IPS-NIHi11 (cell line): ENCODE measurements at regions not wholly inside any gene's neighbourhood (a gene's known extent, or its start where the extent isn't known, plus 50 kb on each side); places are given as distances from the start of the nearest gene placed in this dataset.
"Not testable (repeated sequence)": the region's sequence is repeated elsewhere in the genome, so short reads cannot be mapped to it uniquely, and the experiment has no call there.

Source experiments
- DNase-seq: peaks from one replicate; pipeline ENCODE4 v3.0.0; 2012; ENCODE audit warnings: mixed read lengths, low spot score

DNA sequence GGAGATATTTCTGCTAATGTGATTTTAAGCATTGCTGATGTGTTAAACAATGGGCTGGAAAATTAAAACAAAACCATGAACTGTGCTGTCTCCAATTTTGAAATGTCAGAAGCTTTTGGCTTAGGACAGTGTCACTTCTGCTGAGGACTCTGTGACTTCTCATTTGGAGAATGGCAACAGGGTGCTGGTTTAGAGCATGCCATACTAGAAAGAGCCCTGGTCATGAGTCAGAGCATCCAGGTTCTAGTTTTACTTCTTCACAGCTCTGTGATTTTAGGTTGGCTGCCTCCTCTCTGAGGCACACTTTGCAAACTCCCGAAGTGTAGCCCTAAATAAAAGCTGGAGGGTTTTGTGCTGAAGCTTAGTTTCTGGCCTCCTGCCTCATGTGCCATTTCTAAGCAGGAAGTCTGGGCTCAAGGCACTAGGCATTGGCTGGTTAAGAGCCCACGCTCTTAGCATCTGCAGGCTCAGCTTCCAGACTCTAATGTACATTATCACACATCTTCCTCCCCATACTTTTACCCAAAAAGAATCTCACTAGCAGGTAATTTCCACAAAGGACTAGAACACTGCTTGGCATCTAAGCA lies 193.8 kb downstream of the CNTN3 start:
- DNase-seq = no peak

- DNase-seq = peak; percentile 63
These were observed 198.7 kb downstream of the CNTN3 start for GRCh38 chr3:74415731-74416130.

- no peak for DNase-seq
These were observed 200.8 kb downstream of the CNTN3 start for GRCh38 chr3:74413547-74414241.

GRCh38 chr3:74410276-74410941 lies 204.1 kb downstream of the CNTN3 start:
- no peak for DNase-seq

DNA sequence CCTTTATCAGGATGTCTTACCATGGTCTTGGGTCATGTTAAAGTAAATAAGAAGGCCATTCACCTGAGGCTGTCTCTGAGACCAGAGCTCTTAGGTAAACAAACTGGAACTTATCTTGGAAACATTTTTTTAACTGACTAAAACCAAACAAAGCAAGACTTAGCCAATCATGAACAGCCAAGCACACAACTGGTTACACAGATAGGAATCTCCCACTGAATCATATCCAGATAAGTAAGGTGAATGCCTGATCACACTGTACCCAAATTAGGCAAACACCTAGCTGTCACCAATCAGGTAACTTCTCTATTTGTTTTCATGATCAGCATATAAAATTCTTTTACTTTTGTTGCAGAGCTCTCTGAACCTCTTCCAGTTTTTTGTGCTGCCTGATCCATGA lies 205.4 kb downstream of the CNTN3 start:
- DNase-seq = no peak

GRCh38 chr3:74403307-74403706 lies 211.2 kb downstream of the CNTN3 start:
- no peak for DNase-seq

GRCh38 chr3:74402821-74403220 lies 211.6 kb downstream of the CNTN3 start:
- DNase-seq = no peak

DNA sequence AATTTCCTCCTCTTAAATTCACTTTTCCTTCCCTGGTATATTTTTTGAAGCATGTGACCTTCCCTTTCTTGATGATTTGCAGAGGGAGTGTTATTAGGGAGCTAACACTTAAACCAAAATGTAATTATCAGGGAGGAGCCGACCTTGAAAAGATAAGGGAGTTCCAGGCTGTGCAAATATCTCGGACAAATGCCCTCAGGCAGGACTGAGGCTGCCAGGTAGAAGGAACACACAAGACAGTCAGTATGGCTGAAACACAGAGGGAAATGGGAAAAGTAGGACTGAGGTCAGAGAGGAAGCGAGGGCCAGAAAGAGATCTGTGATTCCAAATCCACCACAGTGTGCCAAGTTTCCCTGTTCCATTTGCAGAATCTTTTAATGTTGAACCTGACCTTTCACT lies 221.0 kb downstream of the CNTN3 start:
- DNase-seq = no peak

DNA sequence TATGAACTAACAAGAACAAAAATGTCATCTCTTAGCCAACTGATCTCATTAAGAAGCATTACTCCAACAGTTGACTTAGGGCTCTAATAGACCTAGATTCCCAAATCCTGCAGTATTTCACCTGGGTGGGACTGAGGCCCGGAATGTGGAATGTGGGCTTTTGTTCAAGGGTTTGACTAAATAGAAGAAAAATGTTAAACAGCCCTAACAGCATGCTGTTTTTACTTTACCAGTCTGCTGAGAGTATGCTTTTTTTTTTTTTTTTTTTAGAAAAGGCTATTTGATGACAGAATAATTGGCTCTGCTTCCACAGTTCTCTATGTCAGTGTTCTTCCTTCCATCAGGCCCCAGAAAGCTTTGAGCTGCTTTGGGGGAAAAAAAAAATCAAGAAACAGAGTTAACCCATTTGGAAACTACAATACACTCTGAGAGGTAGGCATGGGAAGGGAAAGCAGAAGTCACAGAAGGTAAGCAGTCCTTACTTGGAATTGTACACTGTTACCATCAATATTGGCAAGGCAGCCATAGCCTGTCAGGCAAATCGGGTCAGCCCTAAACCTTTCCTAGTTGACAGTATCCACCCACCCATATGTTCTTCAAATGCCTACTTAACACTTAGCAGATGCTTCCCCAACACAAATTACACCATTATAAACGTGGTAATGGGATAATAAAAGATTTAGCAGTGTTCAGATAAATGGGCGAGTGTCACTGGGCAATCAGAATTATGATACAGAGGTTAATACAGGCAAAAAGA lies 224.2 kb downstream of the CNTN3 start:
- DNase-seq = no peak

GRCh38 chr3:74387111-74387735 lies 227.2 kb downstream of the CNTN3 start:
- no peak for DNase-seq

DNA sequence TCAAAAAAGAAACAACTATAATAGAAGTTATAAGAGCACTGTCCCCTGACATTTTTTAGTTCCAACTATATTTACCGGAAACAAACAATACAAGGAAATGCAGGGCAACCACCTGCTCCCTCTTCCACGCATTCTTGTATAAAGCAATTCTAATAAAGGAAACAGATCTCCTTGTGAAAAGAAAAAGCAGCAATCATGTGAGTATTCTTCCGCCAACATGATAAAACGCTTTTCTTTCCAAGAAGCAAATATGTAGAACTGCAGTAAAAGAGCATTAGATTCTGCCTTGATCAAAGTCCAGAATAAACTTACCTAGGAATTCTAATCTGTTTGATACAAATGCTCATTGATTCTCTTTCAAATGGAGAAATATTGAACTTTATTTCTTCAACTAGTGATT lies 230.3 kb downstream of the CNTN3 start:
- no peak for DNase-seq

DNA sequence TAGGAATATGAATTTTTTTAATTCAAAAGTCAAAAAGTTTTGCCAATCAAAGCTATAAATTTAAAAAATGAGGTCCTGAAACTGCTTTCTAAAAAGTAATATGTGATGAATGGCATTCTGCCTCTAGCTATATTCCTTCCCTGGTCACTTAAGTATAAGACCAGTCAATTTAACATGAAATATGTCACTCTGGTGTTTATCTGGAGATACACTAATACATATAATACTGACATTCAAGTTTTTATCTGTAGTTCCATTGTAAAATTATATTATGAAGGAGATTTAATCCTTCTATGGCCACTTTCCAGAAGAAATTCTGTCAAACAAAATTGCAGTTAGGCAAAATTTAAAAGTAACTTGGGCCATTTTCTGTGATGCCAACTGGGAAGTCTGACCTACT lies 236.8 kb downstream of the CNTN3 start:
- DNase-seq = no peak

DNA sequence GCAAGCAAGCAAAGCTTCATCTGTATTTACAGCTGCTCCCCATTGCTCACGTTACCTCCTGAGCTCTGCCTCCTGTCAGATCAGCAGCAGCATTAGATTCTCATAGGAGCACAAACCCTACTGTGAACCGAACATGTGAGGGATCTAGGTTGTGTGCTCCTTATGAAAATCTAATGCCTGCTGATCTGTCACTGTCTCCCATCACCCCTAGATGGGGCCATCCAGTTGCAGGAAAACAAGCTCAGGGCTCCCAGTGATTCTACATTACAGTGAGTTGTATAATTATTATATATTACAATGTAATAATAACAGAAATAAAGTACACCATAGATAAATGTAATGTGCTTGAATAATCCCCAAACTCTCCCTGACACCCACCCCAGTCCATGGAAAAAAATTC lies 238.1 kb downstream of the CNTN3 start:
- DNase-seq = not testable (repeated sequence)

DNA sequence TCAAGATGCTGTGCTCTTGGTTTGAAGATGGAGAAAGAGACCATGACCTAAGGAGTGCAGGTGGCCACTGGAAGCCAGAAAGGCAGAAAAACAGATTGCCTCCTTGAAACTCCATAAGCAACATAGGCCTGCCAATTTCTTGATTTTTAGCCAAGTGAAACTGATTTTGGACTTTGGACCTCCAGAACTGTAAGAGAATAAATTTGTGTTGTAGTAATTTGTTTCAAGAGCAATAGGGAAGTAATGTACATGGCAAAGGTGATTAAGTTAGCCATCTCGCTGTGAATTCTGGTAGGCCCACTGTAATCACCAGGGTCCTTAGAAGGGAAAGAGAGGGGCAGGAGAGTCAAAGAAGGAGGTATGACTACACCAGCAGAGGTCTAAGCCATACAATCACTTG lies 238.8 kb downstream of the CNTN3 start:
- DNase-seq = no peak

DNA sequence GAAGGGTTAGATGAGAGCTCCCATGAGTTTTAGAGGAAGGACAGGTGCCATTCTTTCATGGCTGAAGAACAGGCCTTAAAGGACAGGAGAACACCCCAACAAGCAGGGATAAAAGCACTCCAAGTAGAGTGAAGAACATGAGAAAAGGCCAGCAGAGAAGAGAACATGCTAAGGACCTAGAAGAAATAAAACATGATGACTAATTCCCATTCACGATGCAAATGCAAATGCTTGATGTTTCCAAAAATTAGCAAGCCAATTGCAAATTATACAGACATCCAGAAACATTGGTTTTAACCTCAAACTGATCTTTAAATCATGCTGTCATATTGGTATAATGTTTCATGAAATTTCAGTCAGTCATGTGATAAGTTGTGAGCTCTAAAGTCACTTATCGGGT lies 241.7 kb downstream of the CNTN3 start:
- DNase-seq = no peak

DNA sequence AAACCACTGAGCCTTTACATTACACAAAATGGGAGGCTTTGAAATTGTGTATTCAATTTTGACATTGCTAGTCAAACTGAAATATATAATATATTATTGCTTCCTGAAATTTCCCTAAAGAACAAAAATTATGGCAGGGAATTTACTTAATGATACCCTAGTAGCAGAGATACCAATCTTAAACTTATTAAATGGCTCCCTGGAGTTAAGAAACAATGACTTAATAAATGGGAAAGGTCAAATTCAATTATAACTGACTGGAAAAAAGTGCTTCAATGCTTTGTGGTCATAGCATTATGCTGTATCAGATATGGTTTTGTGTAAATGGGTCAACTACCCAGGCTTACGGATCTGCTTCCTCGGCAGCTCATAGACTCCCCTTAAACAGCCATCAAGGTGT lies 244.1 kb downstream of the CNTN3 start:
- no peak for DNase-seq

GRCh38 chr3:74366331-74366730 lies 248.1 kb downstream of the CNTN3 start:
- no peak for DNase-seq

DNA sequence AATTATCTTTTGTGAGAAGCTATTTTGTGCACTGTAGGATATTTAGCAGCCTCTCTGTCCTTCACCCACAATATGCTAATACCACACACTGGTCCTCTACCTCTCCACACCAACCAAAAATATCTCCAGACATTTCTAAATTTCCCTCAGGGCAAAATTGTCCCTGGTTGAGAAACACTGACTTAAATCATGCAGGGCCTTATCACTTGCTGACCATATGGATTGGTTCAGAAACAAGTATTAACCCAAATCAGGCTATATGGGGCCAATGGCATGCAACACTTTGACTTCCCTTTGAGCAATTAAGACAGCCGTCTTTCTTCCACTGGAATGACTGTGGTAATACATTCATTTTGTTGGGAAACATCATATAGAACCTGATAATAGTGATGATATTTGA lies 251.1 kb downstream of the CNTN3 start:
- no peak for DNase-seq

DNA sequence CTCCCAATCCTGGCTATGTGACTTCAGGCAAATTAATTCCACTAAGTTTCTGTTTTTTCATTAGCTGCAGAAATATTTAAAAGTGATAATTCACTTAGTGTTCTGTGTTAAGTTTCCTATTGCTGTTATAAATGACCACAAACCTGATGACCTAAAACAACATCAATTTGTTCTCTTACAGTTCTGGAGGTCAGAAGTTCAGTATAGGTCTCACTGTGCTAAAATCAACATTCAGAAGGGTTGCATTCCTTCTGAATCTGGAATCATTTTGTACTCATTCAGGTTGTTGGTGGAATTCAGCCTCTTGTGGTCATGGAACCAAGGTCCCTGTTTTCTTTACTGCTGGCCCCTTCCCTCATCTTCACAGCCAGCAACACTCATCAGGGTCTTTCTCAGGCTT lies 254.1 kb downstream of the CNTN3 start:
- DNase-seq = no peak

DNA sequence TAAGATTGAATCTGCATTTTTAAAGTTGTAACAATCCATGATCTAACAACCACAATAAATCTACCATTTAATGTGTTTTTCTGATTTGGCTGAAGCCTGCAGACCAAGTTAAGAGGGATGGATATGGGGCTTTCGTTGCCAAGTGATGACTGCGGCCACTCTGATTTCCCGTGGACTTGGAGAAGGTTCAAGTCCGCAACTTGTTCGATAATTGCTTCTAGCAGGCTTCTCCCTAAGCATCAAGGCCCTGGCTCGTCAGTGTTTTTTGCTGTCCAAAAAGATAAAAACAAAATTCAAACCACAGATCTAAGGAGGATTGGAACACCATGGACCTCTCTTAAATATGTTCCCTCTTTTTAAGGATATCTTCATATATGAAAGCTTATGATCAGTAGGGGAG lies 256.6 kb downstream of the CNTN3 start:
- no peak for DNase-seq

DNA sequence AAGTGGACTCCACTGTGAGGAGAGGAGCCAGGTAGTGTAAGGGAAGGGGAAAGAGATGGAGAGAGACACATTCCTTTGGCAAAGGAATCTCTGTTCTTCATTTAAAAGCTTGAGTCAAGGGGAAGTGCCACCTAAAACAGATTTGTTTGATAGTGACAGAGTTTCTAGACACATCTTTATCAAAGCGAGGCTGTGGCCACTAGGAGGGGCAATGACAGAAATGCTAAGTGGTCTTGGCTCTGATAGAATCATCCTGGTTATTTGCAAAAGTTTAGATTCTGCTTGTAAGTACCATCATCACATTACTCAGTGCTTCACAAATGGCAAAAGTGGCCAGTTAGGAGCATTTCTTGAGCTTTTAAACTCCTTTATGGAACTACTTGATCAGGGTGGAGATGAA lies 261.4 kb downstream of the CNTN3 start:
- DNase-seq = peak; percentile 14

GRCh38 chr3:74352166-74352565 lies 262.3 kb downstream of the CNTN3 start:
- DNase-seq = no peak
